GM11168 (cell line): ENCODE measurements at regions not wholly inside any gene's neighbourhood (a gene's known extent, or its start where the extent isn't known, plus 50 kb on each side); places are given as distances from the start of the nearest gene placed in this dataset.
"Not testable (repeated sequence)": the region's sequence is repeated elsewhere in the genome, so short reads cannot be mapped to it uniquely, and the experiment has no call there.

Source experiments
- in situ Hi-C: fragments of 300-500 bp; cut with MboI; formaldehyde crosslinking; loops from one replicate; pipeline ENCODE4 v1.12.0; 2022; ENCODE audit warnings: low sequenced_read_pairs; ENCODE audit not compliant: unreplicated experiment

- in situ Hi-C loops = no loop called here
Observed at GRCh38 chr2:47628904-47629303, 58.1 kb upstream of the KCNK12 start.

- in situ Hi-C loops = no loop called here
Observed at GRCh38 chr2:47626664-47627063, 55.9 kb upstream of the KCNK12 start.

GRCh38 chr2:47623140-47623539 lies 52.4 kb upstream of the KCNK12 start:
- in situ Hi-C loops = not testable (repeated sequence)

GRCh38 chr2:47620770-47621437 lies 50.1 kb upstream of the KCNK12 start:
- in situ Hi-C loops = no loop called here
